ENCODE measurements at regions not wholly inside any gene's neighbourhood (a gene's known extent, or its start where the extent isn't known, plus 50 kb on each side); places are given as distances from the start of the nearest gene placed in this dataset.

DNA sequence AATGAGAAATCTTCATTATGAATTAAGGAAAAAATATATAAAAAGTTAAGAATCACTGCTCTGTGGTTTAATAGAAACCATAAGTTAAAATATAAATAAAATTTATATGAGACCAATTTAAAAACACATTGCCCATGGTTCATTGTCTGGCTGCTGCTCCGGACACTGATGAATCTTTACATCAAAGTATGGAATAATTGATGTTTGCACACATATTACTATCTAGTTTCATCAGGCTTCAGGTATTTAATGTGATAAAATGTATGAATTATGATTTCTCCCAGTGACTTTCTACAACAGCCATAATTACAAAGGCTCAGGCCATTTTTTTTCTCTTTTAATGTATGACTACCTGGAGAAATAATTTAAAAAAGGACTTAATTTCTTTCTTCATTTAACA, 599.1 kb upstream of the PRMT6 start:
- Histone ChIP-seq H3K4me3 (ENCODE audit: low read length, poor library complexity, severe bottlenecking) (no peak overlapping the region), H3F3A (ENCODE audit: low read depth) (no peaks in the 10 kb centered on the region), H3K9me3 (ENCODE audit: insufficient read depth, low read depth, low read length) (no peaks in the 10 kb centered on the region), H3K27me3 (ENCODE audit: insufficient read depth, low read length, poor library complexity, severe bottlenecking) (no peaks in the 10 kb centered on the region), H3K9me2 (replicated peaks; ENCODE audit: low read depth, low read length) (no peaks in the 10 kb centered on the region), H3K9ac (ENCODE audit: low read depth, low read length, poor library complexity, severe bottlenecking) (no peak overlapping the region), H3K79me2 (ENCODE audit: insufficient read depth, low read length) (no peaks in the 10 kb centered on the region), H3K4me1 (ENCODE audit: insufficient read depth, low read length, poor library complexity, severe bottlenecking) (no peaks in the 10 kb centered on the region), H2AFZ (ENCODE audit: low read length) (no peak overlapping the region), H3K36me3 (ENCODE audit: insufficient read depth, low read length) (no peaks in the 10 kb centered on the region), H3K4me2 (ENCODE audit: low read depth, low read length, poor library complexity, severe bottlenecking) (no peak overlapping the region), H4K20me1 (ENCODE audit: insufficient read depth, low read length, poor library complexity, severe bottlenecking) (no peaks in the 10 kb centered on the region)
- TF ChIP-seq, protein P1, sequence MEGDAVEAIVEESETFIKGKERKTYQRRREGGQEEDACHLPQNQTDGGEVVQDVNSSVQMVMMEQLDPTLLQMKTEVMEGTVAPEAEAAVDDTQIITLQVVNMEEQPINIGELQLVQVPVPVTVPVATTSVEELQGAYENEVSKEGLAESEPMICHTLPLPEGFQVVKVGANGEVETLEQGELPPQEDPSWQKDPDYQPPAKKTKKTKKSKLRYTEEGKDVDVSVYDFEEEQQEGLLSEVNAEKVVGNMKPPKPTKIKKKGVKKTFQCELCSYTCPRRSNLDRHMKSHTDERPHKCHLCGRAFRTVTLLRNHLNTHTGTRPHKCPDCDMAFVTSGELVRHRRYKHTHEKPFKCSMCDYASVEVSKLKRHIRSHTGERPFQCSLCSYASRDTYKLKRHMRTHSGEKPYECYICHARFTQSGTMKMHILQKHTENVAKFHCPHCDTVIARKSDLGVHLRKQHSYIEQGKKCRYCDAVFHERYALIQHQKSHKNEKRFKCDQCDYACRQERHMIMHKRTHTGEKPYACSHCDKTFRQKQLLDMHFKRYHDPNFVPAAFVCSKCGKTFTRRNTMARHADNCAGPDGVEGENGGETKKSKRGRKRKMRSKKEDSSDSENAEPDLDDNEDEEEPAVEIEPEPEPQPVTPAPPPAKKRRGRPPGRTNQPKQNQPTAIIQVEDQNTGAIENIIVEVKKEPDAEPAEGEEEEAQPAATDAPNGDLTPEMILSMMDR (conservative IDR thresholded peaks at IDR 0.05; ENCODE audit: low read length), result no peak
- TF ChIP-seq EZH2phosphoT487 (IDR thresholded peaks at IDR 0.05; ENCODE audit: borderline replicate concordance), result no peak

DNA sequence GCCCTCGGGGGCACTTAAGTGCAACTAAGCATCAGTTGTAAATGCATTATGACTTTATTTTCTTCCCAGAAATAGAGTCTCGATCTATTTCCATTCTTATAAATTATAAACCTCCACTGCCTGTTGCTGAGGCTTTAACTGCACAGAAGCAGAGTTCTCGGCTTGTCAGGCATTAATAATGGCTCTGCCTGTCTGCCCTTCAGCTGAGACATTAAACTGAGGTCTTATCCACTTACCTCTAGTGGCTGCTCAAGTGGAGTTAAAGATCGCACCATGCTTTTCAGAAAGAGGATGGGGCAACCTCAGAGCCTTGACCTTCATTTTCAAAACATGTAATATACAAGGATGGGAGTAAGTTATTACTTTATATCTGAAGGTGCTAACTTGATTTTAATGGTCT, 597.6 kb upstream of the PRMT6 start:
- no peaks in the 10 kb centered on the region for H3K4me1 ChIP-seq (ENCODE audit: insufficient read depth, low read length, poor library complexity, severe bottlenecking)
- no peak overlapping the region for H3K4me2 ChIP-seq (ENCODE audit: low read depth, low read length, poor library complexity, severe bottlenecking)
- no peaks in the 10 kb centered on the region for H3F3A ChIP-seq (ENCODE audit: low read depth)
- H3K9ac ChIP-seq (ENCODE audit: low read depth, low read length, poor library complexity, severe bottlenecking), result no peak overlapping the region
- no peaks in the 10 kb centered on the region for H3K27me3 ChIP-seq (ENCODE audit: insufficient read depth, low read length, poor library complexity, severe bottlenecking)
- H4K20me1 ChIP-seq (ENCODE audit: insufficient read depth, low read length, poor library complexity, severe bottlenecking), result no peaks in the 10 kb centered on the region
- no peak overlapping the region for H3K4me3 ChIP-seq (ENCODE audit: low read length, poor library complexity, severe bottlenecking)
- H2AFZ ChIP-seq (ENCODE audit: low read length), result no peak overlapping the region
- H3K36me3 ChIP-seq (ENCODE audit: insufficient read depth, low read length), result no peaks in the 10 kb centered on the region
- no peaks in the 10 kb centered on the region for H3K79me2 ChIP-seq (ENCODE audit: insufficient read depth, low read length)
- H3K9me3 ChIP-seq (ENCODE audit: insufficient read depth, low read depth, low read length), result no peaks in the 10 kb centered on the region
- H3K9me2 ChIP-seq (replicated peaks; ENCODE audit: low read depth, low read length), result no peaks in the 10 kb centered on the region
- TF ChIP-seq, protein P1 (conservative IDR thresholded peaks at IDR 0.05; ENCODE audit: low read length), result no peak
- no peak for TF ChIP-seq EZH2phosphoT487 (IDR thresholded peaks at IDR 0.05; ENCODE audit: borderline replicate concordance)

DNA sequence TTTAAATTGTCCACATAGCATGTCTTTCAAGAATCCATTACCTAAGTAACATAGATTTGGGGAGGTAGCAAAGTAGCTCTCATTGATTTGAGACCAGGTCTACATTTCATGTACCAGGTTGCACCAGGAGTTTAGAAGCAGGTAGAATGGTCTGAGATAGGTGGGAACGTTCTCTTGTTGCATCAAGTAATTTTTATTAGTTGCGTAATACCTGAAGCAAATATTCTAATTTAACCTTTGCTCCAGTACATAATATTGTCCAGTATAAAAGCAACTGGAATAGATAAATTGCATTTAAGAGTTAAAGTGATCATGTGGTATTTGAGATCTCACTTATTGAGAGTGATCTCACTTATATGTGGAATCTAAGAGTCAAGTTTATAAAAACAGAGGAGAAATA, 597.1 kb upstream of the PRMT6 start:
- TF ChIP-seq, protein P1 (conservative IDR thresholded peaks at IDR 0.05; ENCODE audit: low read length), result no peak
- TF ChIP-seq EZH2phosphoT487 (IDR thresholded peaks at IDR 0.05; ENCODE audit: borderline replicate concordance), result no peak
- Histone ChIP-seq H3K79me2 (ENCODE audit: insufficient read depth, low read length) (no peaks in the 10 kb centered on the region), H3F3A (ENCODE audit: low read depth) (no peaks in the 10 kb centered on the region), H3K36me3 (ENCODE audit: insufficient read depth, low read length) (no peaks in the 10 kb centered on the region), H3K4me2 (ENCODE audit: low read depth, low read length, poor library complexity, severe bottlenecking) (no peak overlapping the region), H3K4me3 (ENCODE audit: low read length, poor library complexity, severe bottlenecking) (no peak overlapping the region), H3K9ac (ENCODE audit: low read depth, low read length, poor library complexity, severe bottlenecking) (no peak overlapping the region), H3K4me1 (ENCODE audit: insufficient read depth, low read length, poor library complexity, severe bottlenecking) (no peaks in the 10 kb centered on the region), H2AFZ (ENCODE audit: low read length) (no peak overlapping the region), H3K27me3 (ENCODE audit: insufficient read depth, low read length, poor library complexity, severe bottlenecking) (no peaks in the 10 kb centered on the region), H3K9me2 (replicated peaks; ENCODE audit: low read depth, low read length) (no peaks in the 10 kb centered on the region), H3K9me3 (ENCODE audit: insufficient read depth, low read depth, low read length) (no peaks in the 10 kb centered on the region), H4K20me1 (ENCODE audit: insufficient read depth, low read length, poor library complexity, severe bottlenecking) (no peaks in the 10 kb centered on the region)
